Progenitor cell of endocrine pancreas (in vitro differentiated cells): ENCODE measurements at regions not wholly inside any gene's neighbourhood (a gene's known extent, or its start where the extent isn't known, plus 50 kb on each side); places are given as distances from the start of the nearest gene placed in this dataset.
"Not testable (repeated sequence)": the region's sequence is repeated elsewhere in the genome, so short reads cannot be mapped to it uniquely, and the experiment has no call there.

Source experiments
- DNase-seq: peaks from one replicate; pipeline ENCODE4 v3.0.0; 2021; ENCODE audit warnings: low spot score; ENCODE audit not compliant: unreplicated experiment
- H3K27ac Mint-ChIP-seq: 2 replicates; pipeline ENCODE4 v1.8.0; 2021; ENCODE audit warnings: mild to moderate bottlenecking, moderate library complexity, mixed read lengths
- H3K27me3 Mint-ChIP-seq: 2 replicates; pipeline ENCODE4 v1.8.0; 2021; ENCODE audit warnings: mixed read lengths
- H3K36me3 Mint-ChIP-seq: 2 replicates; pipeline ENCODE4 v1.8.0; 2022; ENCODE audit warnings: mixed read lengths; ENCODE audit not compliant: insufficient read depth
- H3K4me1 Mint-ChIP-seq: 2 replicates; pipeline ENCODE4 v1.8.0; 2021; ENCODE audit warnings: low read depth, mixed read lengths
- H3K4me3 Mint-ChIP-seq: 2 replicates; pipeline ENCODE4 v1.8.0; 2021; ENCODE audit warnings: low read depth, mild to moderate bottlenecking, moderate library complexity, mixed read lengths
- H3K9me3 Mint-ChIP-seq: 2 replicates; pipeline ENCODE4 v1.8.0; 2021; ENCODE audit warnings: low read depth, mixed read lengths
- CTCF ChIP-seq: fragments of 200-600 bp; sonication (generic); IDR thresholded peaks from one replicate; pipeline ENCODE4 v1.5.0; 2021; ENCODE audit warnings: antibody characterized with exemption, mild to moderate bottlenecking; ENCODE audit not compliant: unreplicated experiment

- DNase-seq, result no peak
- TF ChIP-seq CTCF, result no peak
- H3K4me3 Mint-ChIP-seq, result no peak overlapping the region
- H3K27ac Mint-ChIP-seq, result no peak overlapping the region
- H3K36me3 Mint-ChIP-seq, result no peaks in the 10 kb centered on the region
- H3K9me3 Mint-ChIP-seq, result no peaks in the 10 kb centered on the region
- H3K27me3 Mint-ChIP-seq, result no peaks in the 10 kb centered on the region
- peaks cover 19% of the 10 kb centered on the region for H3K4me1 Mint-ChIP-seq
Observed at GRCh38 chr6:71678091-71678490, 208.3 kb upstream of the RIMS1 start.

- Mint-ChIP-seq H3K9me3 (no peaks in the 10 kb centered on the region), H3K27me3 (no peaks in the 10 kb centered on the region), H3K4me1 (peaks cover 4% of the 10 kb centered on the region), H3K4me3 (no peak overlapping the region), H3K36me3 (no peaks in the 10 kb centered on the region), H3K27ac (no peak overlapping the region)
- DNase-seq, result no peak
- TF ChIP-seq CTCF, result no peak
Observed at GRCh38 chr6:71681234-71681867, 205.0 kb upstream of the RIMS1 start.

GRCh38 chr6:71686021-71686677 lies 200.2 kb upstream of the RIMS1 start:
- H3K27ac Mint-ChIP-seq, H3K4me3 Mint-ChIP-seq, H3K36me3 Mint-ChIP-seq, H3K27me3 Mint-ChIP-seq, H3K9me3 Mint-ChIP-seq, DNase-seq, H3K4me1 Mint-ChIP-seq: not testable (repeated sequence)

GRCh38 chr6:71698702-71699101 lies 187.6 kb upstream of the RIMS1 start:
- Mint-ChIP-seq H3K4me3 (no peak overlapping the region), H3K27me3 (no peaks in the 10 kb centered on the region), H3K4me1 (no peaks in the 10 kb centered on the region), H3K9me3 (peaks cover 7% of the 10 kb centered on the region), H3K27ac (no peak overlapping the region), H3K36me3 (peaks cover 1% of the 10 kb centered on the region)
- TF ChIP-seq CTCF, result no peak
- DNase-seq, result no peak

- Mint-ChIP-seq H3K9me3 (no peaks in the 10 kb centered on the region), H3K27ac (no peak overlapping the region), H3K36me3 (no peaks in the 10 kb centered on the region), H3K4me3 (no peak overlapping the region), H3K27me3 (no peaks in the 10 kb centered on the region), H3K4me1 (no peaks in the 10 kb centered on the region)
- TF ChIP-seq CTCF, result no peak
- no peak for DNase-seq
Observed at GRCh38 chr6:71706523-71706922, 179.8 kb upstream of the RIMS1 start.

GRCh38 chr6:71707059-71707458 lies 179.3 kb upstream of the RIMS1 start:
- no peak for TF ChIP-seq CTCF
- Mint-ChIP-seq H3K9me3 (no peaks in the 10 kb centered on the region), H3K4me1 (no peaks in the 10 kb centered on the region), H3K4me3 (no peak overlapping the region), H3K27me3 (no peaks in the 10 kb centered on the region), H3K36me3 (no peaks in the 10 kb centered on the region), H3K27ac (no peak overlapping the region)
- no peak for DNase-seq
